HUES6 (cell line): ENCODE measurements at regions not wholly inside any gene's neighbourhood (a gene's known extent, or its start where the extent isn't known, plus 50 kb on each side); places are given as distances from the start of the nearest gene placed in this dataset.

Experiments
- H3K27ac ChIP-seq: 2 replicates; pipeline ENCODE4 v1.7.0; 2013; ENCODE audit warnings: low read depth, mild to moderate bottlenecking, low read length, inconsistent platforms
- H3K27me3 ChIP-seq: 2 replicates; pipeline ENCODE4 v1.6.1; 2013; ENCODE audit warnings: low read length; ENCODE audit not compliant: control insufficient read depth, insufficient read depth
- H3K36me3 ChIP-seq: 2 replicates; pipeline ENCODE4 v1.6.1; 2013; ENCODE audit warnings: low read length; ENCODE audit not compliant: control insufficient read depth, insufficient read depth
- H3K4me1 ChIP-seq: 2 replicates; pipeline ENCODE4 v1.6.1; 2013; ENCODE audit warnings: low read length; ENCODE audit not compliant: control insufficient read depth, insufficient read depth
- H3K4me3 ChIP-seq: 2 replicates; pipeline ENCODE4 v1.5.1; 2013; ENCODE audit warnings: low read depth, low read length
- H3K9ac ChIP-seq: one replicate; pipeline ENCODE4 v1.6.1; 2013; ENCODE audit warnings: mild to moderate bottlenecking, low read length
- H3K9me3 ChIP-seq: 2 replicates; pipeline ENCODE4 v1.6.1; 2013; ENCODE audit warnings: low read depth, low read length; ENCODE audit not compliant: control insufficient read depth, insufficient read depth

- H3K9me3 ChIP-seq = peaks cover 26% of the 10 kb centered on the region
- no peak overlapping the region for H3K27ac ChIP-seq
- no peak overlapping the region for H3K4me3 ChIP-seq
- H3K9ac ChIP-seq = no peak overlapping the region
- peaks cover 17% of the 10 kb centered on the region for H3K4me1 ChIP-seq
- no peaks in the 10 kb centered on the region for H3K27me3 ChIP-seq
- H3K36me3 ChIP-seq = peaks cover 24% of the 10 kb centered on the region; the same call in 1 of the 2 replicates
Observed at GRCh38 chr14:87230726-87231125, 762.3 kb downstream of the GALC start.

- peaks cover 26% of the 10 kb centered on the region for H3K9me3 ChIP-seq
- peaks cover 14% of the 10 kb centered on the region for H3K4me1 ChIP-seq
- H3K4me3 ChIP-seq = no peak overlapping the region
- no peak overlapping the region for H3K9ac ChIP-seq
- H3K36me3 ChIP-seq = peaks cover 24% of the 10 kb centered on the region; the same call in 1 of the 2 replicates
- no peaks in the 10 kb centered on the region for H3K27me3 ChIP-seq
- H3K27ac ChIP-seq = no peak overlapping the region
Observed at GRCh38 chr14:87229131-87229530, 763.9 kb downstream of the GALC start.

- Histone ChIP-seq H3K4me3 (no peak overlapping the region), H3K27me3 (no peaks in the 10 kb centered on the region), H3K36me3 (no peaks in the 10 kb centered on the region), H3K9ac (no peak overlapping the region), H3K27ac (no peak overlapping the region), H3K9me3 (no peaks in the 10 kb centered on the region), H3K4me1 (no peaks in the 10 kb centered on the region)
Observed at GRCh38 chr14:87217023-87217422, 776.0 kb downstream of the GALC start.

- Histone ChIP-seq H3K36me3 (no peaks in the 10 kb centered on the region), H3K9me3 (no peaks in the 10 kb centered on the region), H3K27me3 (no peaks in the 10 kb centered on the region), H3K9ac (no peak overlapping the region), H3K27ac (no peak overlapping the region), H3K4me1 (no peaks in the 10 kb centered on the region), H3K4me3 (no peak overlapping the region)
Observed at GRCh38 chr14:87214558-87214957, 778.4 kb downstream of the GALC start.

GRCh38 chr14:87207756-87208155 lies 785.2 kb downstream of the GALC start:
- Histone ChIP-seq H3K4me3 (no peak overlapping the region), H3K4me1 (no peaks in the 10 kb centered on the region), H3K36me3 (no peaks in the 10 kb centered on the region), H3K9ac (no peak overlapping the region), H3K27me3 (no peaks in the 10 kb centered on the region), H3K27ac (no peak overlapping the region), H3K9me3 (no peaks in the 10 kb centered on the region)

- Histone ChIP-seq H3K9me3 (no peaks in the 10 kb centered on the region; the same call in 1 of the 2 replicates), H3K36me3 (no peaks in the 10 kb centered on the region), H3K4me1 (no peaks in the 10 kb centered on the region), H3K27me3 (no peaks in the 10 kb centered on the region), H3K27ac (no peak overlapping the region), H3K4me3 (no peak overlapping the region), H3K9ac (no peak overlapping the region)
Observed at GRCh38 chr14:87205811-87206210, 787.2 kb downstream of the GALC start.

- no peaks in the 10 kb centered on the region for H3K4me1 ChIP-seq
- H3K36me3 ChIP-seq = no peaks in the 10 kb centered on the region
- H3K9ac ChIP-seq = no peak overlapping the region
- no peak overlapping the region for H3K27ac ChIP-seq
- H3K9me3 ChIP-seq = no peaks in the 10 kb centered on the region; the same call in 1 of the 2 replicates
- no peaks in the 10 kb centered on the region for H3K27me3 ChIP-seq
- no peak overlapping the region for H3K4me3 ChIP-seq
Observed at GRCh38 chr14:87203346-87203745, 789.6 kb downstream of the GALC start.

GRCh38 chr14:87199381-87199780 lies 793.6 kb downstream of the GALC start:
- H3K4me1 ChIP-seq = no peaks in the 10 kb centered on the region
- H3K4me3 ChIP-seq = no peak overlapping the region

GRCh38 chr14:87196436-87196835 lies 796.5 kb downstream of the GALC start:
- no peak overlapping the region for H3K4me3 ChIP-seq
- H3K27me3 ChIP-seq = no peaks in the 10 kb centered on the region
- H3K4me1 ChIP-seq = no peaks in the 10 kb centered on the region
- no peak overlapping the region for H3K27ac ChIP-seq
- H3K9me3 ChIP-seq = no peaks in the 10 kb centered on the region
- no peak overlapping the region for H3K9ac ChIP-seq
- no peaks in the 10 kb centered on the region for H3K36me3 ChIP-seq

More at GRCh38 chr14:87199381-87199780, 793.6 kb downstream of the GALC start:
- no peak overlapping the region for H3K27ac ChIP-seq
- no peaks in the 10 kb centered on the region for H3K36me3 ChIP-seq
- H3K9me3 ChIP-seq = no peaks in the 10 kb centered on the region; the same call in 1 of the 2 replicates
- H3K27me3 ChIP-seq = no peaks in the 10 kb centered on the region
- H3K9ac ChIP-seq = no peak overlapping the region

- Histone ChIP-seq H3K27ac (no peak overlapping the region), H3K9ac (no peak overlapping the region), H3K27me3 (no peaks in the 10 kb centered on the region; the same call in 1 of the 2 replicates), H3K4me1 (peaks cover 29% of the 10 kb centered on the region), H3K36me3 (no peaks in the 10 kb centered on the region), H3K9me3 (no peaks in the 10 kb centered on the region), H3K4me3 (no peak overlapping the region)
Observed at GRCh38 chr14:87187786-87188185, 805.2 kb downstream of the GALC start.

- no peaks in the 10 kb centered on the region; the same call in 1 of the 2 replicates for H3K27me3 ChIP-seq
- H3K4me1 ChIP-seq = peaks cover 29% of the 10 kb centered on the region
- H3K9me3 ChIP-seq = no peaks in the 10 kb centered on the region
- H3K27ac ChIP-seq = no peak overlapping the region
- no peaks in the 10 kb centered on the region for H3K36me3 ChIP-seq
- H3K9ac ChIP-seq = no peak overlapping the region
- peak overlapping the region; percentile 31 for H3K4me3 ChIP-seq
Observed at GRCh38 chr14:87186737-87187136, 806.2 kb downstream of the GALC start.
